Thyroid gland (tissue), 4 donors: ENCODE measurements at regions not wholly inside any gene's neighbourhood (a gene's known extent, or its start where the extent isn't known, plus 50 kb on each side); places are given as distances from the start of the nearest gene placed in this dataset.
A peak's percentile ranks its signal among the peaks of the same experiment; 100 is the strongest.

Source experiments
- DNase-seq, 2 donors: peaks; one replicate each; pipeline ENCODE4 v3.0.0-alpha.2; 2019
- H3K27ac ChIP-seq, 3 donors: fragments of 200-600 bp; sonication (generic); 1 replicate in 2 of 3; 2 replicates in 1 of 3; pipeline ENCODE4 v1.5.1; 2016 to 2019; ENCODE audit warnings: mild to moderate bottlenecking in 1 of 3, moderate library complexity in 1 of 3
- H3K27me3 ChIP-seq: fragments of 200-600 bp; sonication (generic); one replicate; pipeline ENCODE4 v1.5.1; 2019
- H3K36me3 ChIP-seq, 2 donors: fragments of 200-600 bp; sonication (generic); one replicate each; pipeline ENCODE4 v1.5.1; 2016 to 2019
- H3K4me1 ChIP-seq, 2 donors: fragments of 200-600 bp; sonication (generic); one replicate each; pipeline ENCODE4 v1.5.1; 2017 to 2019
- H3K4me3 ChIP-seq, 3 donors: fragments of 200-600 bp; sonication (generic); replicated peaks in 1 of 3; 1 replicate in 2 of 3; 2 replicates in 1 of 3; pipeline ENCODE4 v1.5.1; 2016; ENCODE audit warnings: mild to moderate bottlenecking in 1 of 3
- H3K9me3 ChIP-seq: fragments of 200-600 bp; sonication (generic); one replicate; pipeline ENCODE4 v1.5.1; 2017
- POLR2A ChIP-seq, 2 donors: fragments of 450-650 bp; IDR thresholded peaks; one replicate each; pipeline ENCODE4 v1.6.1; 2017; ENCODE audit warnings: antibody characterized with exemption in 2 of 2, mild to moderate bottlenecking in 2 of 2, moderate library complexity in 1 of 2
- WGBS, 2 donors: methylation state at CpG; one replicate each; pipeline ENCODE4 v1.1.5; 2017; 5-methylcytosine and 5-hydroxymethylcytosine counted together
- intact Hi-C: fragments of 100-400 bp; cut with DNase I; formaldehyde crosslinking; loops from one replicate; pipeline ENCODE4 v1.15.1; 2023
- TF ChIP-seq, protein P1 (sequence below), 6 experiments: fragments of 200-600 bp in 3 of 6; fragments of 450-650 bp in 3 of 6; sonication (generic) in 3 of 6; IDR thresholded peaks; one replicate each; pipeline ENCODE4 v1.5.1; 2016 to 2019; ENCODE audit warnings: antibody characterized with exemption in 6 of 6, mild to moderate bottlenecking in 2 of 6, inconsistent platforms in 1 of 6, moderate library complexity in 1 of 6

DNA sequence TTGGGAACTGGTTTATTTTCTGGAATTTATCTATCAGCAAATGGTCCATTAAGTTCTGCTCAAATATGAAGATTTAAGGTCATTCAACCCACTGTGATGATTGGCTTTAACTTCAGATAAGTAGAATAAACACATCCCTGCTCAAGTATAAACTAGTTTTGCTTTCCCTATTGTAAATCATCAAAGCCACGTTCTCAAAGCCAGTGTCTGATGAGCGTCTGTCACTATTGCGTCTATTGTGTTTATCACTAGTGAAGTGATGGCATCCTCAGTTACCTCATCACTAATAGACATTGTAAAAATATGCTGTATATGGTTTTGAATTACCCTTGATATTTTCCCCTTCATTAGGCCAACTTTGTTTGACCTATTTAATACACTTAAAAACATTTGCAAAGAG lies 351.3 kb downstream of the BCAT1 start:
- H3K27ac ChIP-seq: no peak overlapping the region
- H3K4me3 ChIP-seq: no peak overlapping the region
- no peaks in the 10 kb centered on the region for H3K4me1 ChIP-seq
- no peaks in the 10 kb centered on the region for H3K27me3 ChIP-seq
- TF ChIP-seq, protein P1, sequence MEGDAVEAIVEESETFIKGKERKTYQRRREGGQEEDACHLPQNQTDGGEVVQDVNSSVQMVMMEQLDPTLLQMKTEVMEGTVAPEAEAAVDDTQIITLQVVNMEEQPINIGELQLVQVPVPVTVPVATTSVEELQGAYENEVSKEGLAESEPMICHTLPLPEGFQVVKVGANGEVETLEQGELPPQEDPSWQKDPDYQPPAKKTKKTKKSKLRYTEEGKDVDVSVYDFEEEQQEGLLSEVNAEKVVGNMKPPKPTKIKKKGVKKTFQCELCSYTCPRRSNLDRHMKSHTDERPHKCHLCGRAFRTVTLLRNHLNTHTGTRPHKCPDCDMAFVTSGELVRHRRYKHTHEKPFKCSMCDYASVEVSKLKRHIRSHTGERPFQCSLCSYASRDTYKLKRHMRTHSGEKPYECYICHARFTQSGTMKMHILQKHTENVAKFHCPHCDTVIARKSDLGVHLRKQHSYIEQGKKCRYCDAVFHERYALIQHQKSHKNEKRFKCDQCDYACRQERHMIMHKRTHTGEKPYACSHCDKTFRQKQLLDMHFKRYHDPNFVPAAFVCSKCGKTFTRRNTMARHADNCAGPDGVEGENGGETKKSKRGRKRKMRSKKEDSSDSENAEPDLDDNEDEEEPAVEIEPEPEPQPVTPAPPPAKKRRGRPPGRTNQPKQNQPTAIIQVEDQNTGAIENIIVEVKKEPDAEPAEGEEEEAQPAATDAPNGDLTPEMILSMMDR (IDR thresholded peaks at IDR 0.05): no peak
- TF ChIP-seq POLR2A (IDR thresholded peaks at IDR 0.05): no peak
- H3K9me3 ChIP-seq: no peaks in the 10 kb centered on the region
- intact Hi-C loops: loop anchor here (10.0 kb wide), 1 partner anchor 473 kb away; no protein-coding TSS in a partner anchor
- H3K36me3 ChIP-seq: no peaks in the 10 kb centered on the region
- WGBS, 2 donors: 85 to 92% methylated on average over 3 of the region's 3 CpGs
- DNase-seq: no peak

DNA sequence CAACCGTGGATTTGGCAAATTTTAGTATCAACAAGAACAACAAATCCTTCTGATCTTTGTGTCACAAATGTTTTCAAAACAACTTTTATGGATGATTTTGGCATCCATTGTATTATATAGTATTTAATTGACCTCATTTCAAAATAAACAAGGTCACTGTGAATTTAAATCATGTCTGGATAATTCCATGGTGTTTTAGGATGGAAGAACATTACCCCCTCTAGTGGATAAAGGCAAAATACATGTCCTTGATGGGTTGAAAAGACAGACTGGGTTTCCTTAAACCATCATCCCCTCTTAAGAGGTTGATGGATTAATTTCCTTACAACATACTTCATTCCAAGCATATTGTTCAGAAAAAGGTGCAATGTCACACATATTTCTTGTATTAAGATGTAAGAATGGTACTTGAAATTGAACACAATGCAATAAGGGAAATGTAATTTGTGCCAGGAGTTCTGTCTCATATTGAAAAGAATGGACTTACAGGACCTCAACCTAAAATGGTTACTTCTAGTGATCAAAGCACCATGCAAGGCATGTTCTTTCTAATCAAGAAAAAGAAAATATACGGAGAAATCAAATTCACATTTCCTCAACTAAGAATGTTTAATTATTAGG lies 352.0 kb downstream of the BCAT1 start:
- H3K4me3 ChIP-seq: no peak overlapping the region
- DNase-seq: no peak
- H3K4me1 ChIP-seq: no peaks in the 10 kb centered on the region
- 56 to 62% methylated on average over 2 of the region's 2 CpGs for WGBS, 2 donors
- no peak overlapping the region for H3K27ac ChIP-seq
- intact Hi-C loops: loop anchor here (10.0 kb wide), 1 partner anchor 472 kb away; no protein-coding TSS in a partner anchor
- no peaks in the 10 kb centered on the region for H3K36me3 ChIP-seq
- TF ChIP-seq POLR2A (IDR thresholded peaks at IDR 0.05): no peak
- TF ChIP-seq, protein P1 (IDR thresholded peaks at IDR 0.05): peak; percentile 26 to 71 (median 67)
- no peaks in the 10 kb centered on the region for H3K27me3 ChIP-seq
- H3K9me3 ChIP-seq: no peaks in the 10 kb centered on the region

DNA sequence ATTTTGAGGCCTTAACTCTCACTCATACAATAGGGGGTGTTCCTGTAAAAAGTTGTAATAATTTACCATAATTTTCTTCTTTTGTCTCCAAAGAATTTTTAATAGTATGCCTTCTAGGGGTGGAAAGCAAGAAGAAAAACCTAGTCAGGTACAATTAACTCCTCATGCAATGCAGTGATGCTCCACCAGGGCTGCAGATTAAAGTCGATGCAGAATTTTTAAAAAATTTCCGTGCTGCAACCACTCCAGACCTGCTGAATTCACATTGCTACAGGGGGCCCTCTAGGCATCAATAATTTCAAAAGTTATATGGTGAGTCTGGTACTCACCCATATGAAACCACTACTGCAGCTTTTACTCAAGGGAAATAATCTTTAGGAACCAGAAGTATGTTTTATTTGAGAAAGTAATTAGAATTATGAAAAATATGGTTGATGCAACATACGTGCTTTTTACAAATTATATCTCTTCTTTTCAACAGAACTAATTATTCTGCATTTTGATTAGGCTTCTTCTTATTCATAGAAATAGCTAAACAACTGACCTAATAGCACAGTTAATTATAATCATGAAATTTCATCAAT lies 353.2 kb downstream of the BCAT1 start:
- H3K9me3 ChIP-seq: no peaks in the 10 kb centered on the region
- H3K4me1 ChIP-seq: no peaks in the 10 kb centered on the region
- H3K27me3 ChIP-seq: no peaks in the 10 kb centered on the region
- TF ChIP-seq, protein P1 (IDR thresholded peaks at IDR 0.05): peak in 2 of 6 experiments; percentile 9 to 31
- no peak for TF ChIP-seq POLR2A (IDR thresholded peaks at IDR 0.05)
- H3K36me3 ChIP-seq: no peaks in the 10 kb centered on the region
- no peak overlapping the region for H3K4me3 ChIP-seq
- intact Hi-C loops: loop anchor here (10.0 kb wide), 1 partner anchor 471 kb away; no protein-coding TSS in a partner anchor
- no peak overlapping the region for H3K27ac ChIP-seq
- no peak for DNase-seq
- 58 to 61% methylated on average over 3 of the region's 3 CpGs for WGBS, 2 donors

DNA sequence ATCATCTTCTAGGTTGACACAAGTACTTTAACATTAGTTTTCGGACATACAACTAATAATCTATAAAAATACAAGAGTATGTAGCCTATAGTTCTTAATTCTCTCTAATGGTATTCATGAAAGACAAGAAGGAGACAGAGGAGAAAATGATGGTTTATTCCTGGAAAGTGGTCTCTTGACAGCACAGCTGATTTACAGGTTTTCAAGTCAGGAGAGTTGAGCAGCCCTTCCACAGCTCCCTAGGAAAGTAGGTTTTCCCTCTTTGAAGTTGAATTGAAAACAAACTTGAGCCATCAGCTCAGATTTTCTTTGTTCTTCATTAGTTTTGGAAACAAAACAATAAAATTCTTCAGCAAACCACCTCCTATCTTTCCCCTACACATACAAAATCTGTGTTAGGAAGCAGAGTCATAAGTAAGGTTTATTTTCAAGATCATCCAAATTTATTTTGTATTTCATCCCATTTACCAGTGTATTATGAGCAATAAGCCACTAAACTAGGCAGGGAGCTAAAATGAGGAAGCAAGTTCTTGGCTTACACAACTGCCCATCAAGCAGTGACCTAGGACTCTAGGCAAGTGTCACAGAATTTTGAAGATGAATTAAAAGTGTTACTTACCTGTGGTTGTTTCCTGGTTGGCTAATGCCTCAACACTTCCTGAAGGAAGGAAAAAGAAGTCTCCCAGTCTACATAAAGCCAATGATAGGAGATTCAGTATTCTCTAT lies 357.0 kb downstream of the BCAT1 start:
- intact Hi-C loops: loop anchor here (10.0 kb wide), 1 partner anchor 467 kb away; no protein-coding TSS in a partner anchor
- no peak for TF ChIP-seq POLR2A (IDR thresholded peaks at IDR 0.05)
- TF ChIP-seq, protein P1 (IDR thresholded peaks at IDR 0.05): no peak
- Histone ChIP-seq H3K4me1 (no peaks in the 10 kb centered on the region), H3K27ac (no peak overlapping the region), H3K4me3 (no peak overlapping the region), H3K27me3 (no peaks in the 10 kb centered on the region), H3K9me3 (no peaks in the 10 kb centered on the region), H3K36me3 (no peaks in the 10 kb centered on the region)
- no peak for DNase-seq
- WGBS, 2 donors: 98 to 100% methylated on average over 1 of the region's 1 CpG
